Activated T-cell treated with anti-CD3 and anti-CD28 coated beads for 48 hours (primary cell): ENCODE measurements at regions not wholly inside any gene's neighbourhood (a gene's known extent, or its start where the extent isn't known, plus 50 kb on each side); places are given as distances from the start of the nearest gene placed in this dataset.

Source experiments
- DNase-seq: peaks from one replicate; pipeline ENCODE4 v3.0.0-alpha.2; 2020; ENCODE audit warnings: low read depth

DNA sequence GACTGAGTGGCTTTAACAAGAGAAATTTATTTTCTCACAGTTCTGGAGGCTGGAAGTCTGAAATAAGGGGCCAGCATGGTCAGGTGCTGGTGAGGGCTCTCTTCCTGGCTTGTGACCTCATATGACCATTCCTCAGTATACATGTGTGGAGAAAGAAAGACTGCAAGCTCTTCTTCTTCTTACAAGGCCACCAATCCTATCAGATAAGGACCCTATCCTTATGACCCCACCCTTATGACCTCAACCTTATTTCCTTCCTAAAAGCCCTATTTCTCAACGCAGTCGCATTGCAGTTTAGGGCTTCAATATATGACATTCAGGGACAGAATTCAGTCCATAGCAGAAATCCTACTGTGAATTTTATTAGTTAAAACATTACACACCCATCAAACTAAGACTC lies 124.4 kb upstream of the RAG2 start:
- DNase-seq, result no peak

DNA sequence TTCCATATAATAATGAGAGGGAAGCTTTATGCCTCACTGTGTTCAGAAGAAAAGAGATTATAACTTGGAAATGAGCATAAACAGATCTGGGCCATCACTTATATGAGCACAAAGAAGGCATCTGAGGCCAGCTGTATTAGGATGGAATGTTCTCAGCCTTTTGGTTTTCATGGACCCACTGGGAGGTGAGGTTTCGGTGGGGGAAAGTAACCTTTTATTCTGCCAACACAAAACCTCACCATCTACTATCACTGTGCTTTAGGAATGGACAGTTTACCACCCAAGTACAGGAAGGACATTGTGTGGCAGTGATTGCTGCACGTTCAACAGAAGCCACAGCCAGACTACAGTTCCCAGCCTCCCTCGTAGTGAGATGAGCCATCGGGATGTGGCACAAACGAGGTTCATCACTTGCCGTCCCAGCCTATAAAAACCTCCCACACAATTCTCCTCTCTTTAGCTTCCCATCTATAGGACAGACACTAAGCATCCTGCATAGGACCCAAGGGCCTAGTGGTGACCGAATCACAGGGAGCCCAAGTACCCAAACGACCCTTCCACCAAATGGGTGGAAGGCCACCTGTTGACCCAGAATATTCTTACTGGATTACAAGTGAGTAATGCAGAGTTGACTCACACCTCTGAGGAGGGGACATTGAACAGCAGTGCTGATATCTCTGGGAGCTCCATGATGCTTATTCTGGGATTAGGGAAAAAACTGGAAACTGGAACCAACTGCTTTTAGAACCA lies 121.5 kb upstream of the RAG2 start:
- no peak for DNase-seq

DNA sequence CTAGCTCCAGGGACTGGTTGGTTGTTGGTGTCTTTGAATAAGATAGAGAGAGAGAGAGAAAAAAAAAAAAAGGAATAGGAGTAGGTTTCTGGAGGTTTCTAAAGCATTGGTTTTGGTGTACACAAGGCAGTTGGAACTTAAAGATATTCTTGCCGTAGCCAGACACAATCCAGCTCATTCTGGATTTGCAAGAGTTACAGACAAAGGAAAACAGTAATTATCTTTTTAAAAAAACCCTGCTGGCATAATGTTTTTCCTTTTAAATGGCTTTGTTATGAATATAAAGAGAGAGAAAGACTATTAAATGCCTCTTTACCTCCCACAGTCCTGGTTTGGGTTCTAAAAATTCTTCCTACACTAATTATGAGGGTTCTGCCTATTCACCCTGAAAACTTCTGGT lies 120.4 kb upstream of the RAG2 start:
- no peak for DNase-seq

DNA sequence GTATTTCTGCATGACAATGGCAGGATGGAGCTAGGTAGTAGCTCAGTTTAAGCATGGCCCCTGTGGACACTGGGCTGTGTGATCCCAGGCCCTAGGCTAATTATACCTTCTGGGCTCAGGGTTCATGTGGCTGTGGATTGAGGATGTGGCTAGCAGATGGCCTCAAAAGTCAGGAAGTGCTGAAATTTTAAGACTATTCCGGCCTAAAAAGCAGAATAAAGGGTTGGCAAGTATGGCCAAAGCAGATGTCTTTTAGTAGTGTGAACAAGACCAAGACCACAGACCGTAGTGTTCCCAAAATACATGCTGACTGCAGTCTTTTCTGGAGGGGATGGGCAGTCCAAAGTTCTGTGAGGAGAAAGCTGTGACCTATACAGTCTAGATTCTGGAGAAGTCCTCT lies 115.7 kb upstream of the RAG2 start:
- no peak for DNase-seq

DNA sequence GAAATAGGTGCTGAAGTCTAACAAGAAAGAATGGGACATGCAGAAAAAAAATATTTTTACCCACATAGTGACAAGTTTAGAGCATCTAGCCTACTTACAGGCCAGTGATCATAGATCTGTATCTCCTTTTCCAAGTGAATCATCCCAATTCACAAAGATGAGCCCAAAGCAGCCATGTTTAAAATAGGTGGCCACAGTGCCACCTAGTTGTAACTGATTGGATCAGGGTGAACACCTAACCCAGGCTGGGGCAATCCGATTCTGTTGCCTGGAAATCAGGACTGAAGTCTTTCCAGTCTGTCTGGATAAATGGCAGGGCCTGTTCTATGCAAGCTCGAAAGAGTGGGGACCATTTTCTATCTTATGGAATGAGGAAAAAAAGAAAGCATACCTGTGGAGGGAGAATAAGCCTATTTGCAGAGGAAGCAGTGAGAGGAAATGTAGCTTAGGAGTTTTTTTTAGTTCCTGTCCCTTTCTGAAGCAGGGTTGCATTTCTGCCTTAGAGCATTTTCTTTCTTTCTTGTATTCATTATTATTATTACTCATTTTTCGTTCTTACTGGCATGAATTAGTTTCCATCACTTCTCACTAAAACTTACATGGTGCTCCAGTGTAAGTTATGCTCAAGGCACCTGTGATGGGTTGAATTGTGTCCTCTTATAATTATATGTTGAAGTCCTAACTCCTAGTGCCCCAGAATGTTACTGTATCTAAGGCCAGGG lies 113.2 kb upstream of the RAG2 start:
- DNase-seq, result no peak
